ENCODE measurements at regions not wholly inside any gene's neighbourhood (a gene's known extent, or its start where the extent isn't known, plus 50 kb on each side); places are given as distances from the start of the nearest gene placed in this dataset.

DNA sequence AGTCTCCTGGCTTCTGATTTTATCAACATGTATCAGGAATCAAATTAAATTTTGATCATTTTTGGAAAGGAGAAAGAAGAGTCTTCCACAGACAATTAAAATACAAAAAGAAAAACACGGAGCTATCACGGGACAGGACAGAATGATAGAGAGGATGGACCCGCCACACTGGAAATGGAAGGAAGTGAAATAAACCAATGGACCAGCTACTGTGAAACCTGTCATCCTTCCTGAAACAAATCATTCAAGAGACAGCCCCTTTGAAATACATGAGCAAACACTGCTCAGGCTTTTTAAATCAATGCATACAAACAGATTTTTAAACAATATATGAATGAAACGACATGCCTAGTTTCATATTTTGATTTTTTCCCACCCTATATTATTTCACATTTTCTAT is 339.4 kb downstream of the ACTL7B start:
- TF ChIP-seq, protein P1, sequence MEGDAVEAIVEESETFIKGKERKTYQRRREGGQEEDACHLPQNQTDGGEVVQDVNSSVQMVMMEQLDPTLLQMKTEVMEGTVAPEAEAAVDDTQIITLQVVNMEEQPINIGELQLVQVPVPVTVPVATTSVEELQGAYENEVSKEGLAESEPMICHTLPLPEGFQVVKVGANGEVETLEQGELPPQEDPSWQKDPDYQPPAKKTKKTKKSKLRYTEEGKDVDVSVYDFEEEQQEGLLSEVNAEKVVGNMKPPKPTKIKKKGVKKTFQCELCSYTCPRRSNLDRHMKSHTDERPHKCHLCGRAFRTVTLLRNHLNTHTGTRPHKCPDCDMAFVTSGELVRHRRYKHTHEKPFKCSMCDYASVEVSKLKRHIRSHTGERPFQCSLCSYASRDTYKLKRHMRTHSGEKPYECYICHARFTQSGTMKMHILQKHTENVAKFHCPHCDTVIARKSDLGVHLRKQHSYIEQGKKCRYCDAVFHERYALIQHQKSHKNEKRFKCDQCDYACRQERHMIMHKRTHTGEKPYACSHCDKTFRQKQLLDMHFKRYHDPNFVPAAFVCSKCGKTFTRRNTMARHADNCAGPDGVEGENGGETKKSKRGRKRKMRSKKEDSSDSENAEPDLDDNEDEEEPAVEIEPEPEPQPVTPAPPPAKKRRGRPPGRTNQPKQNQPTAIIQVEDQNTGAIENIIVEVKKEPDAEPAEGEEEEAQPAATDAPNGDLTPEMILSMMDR (IDR thresholded peaks at IDR 0.05; ENCODE audit: low read depth, low read length), result no peak
- no peak for TF ChIP-seq POLR2A (IDR thresholded peaks at IDR 0.05; ENCODE audit: extremely low read depth, insufficient read length)
- TF ChIP-seq, protein P2, sequence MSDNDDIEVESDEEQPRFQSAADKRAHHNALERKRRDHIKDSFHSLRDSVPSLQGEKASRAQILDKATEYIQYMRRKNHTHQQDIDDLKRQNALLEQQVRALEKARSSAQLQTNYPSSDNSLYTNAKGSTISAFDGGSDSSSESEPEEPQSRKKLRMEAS (IDR thresholded peaks at IDR 0.05; ENCODE audit: low read depth, low read length), result no peak
